GM18517 (cell line): ENCODE measurements at regions not wholly inside any gene's neighbourhood (a gene's known extent, or its start where the extent isn't known, plus 50 kb on each side); places are given as distances from the start of the nearest gene placed in this dataset.
"Not testable (repeated sequence)": the region's sequence is repeated elsewhere in the genome, so short reads cannot be mapped to it uniquely, and the experiment has no call there.

ENCODE experiments used
- ATAC-seq: cut with Tn5 transposase; IDR thresholded peaks from one replicate; pipeline ENCODE4 v1.9.1; 2021; ENCODE audit warnings: mild to moderate bottlenecking, moderate library complexity; ENCODE audit not compliant: unreplicated experiment

- no peak for ATAC-seq
Measured at GRCh38 chrX:140087875-140088274, 122.6 kb upstream of the CXorf66 start.

GRCh38 chrX:140086691-140087090, 121.4 kb upstream of the CXorf66 start:
- ATAC-seq, result no peak

DNA sequence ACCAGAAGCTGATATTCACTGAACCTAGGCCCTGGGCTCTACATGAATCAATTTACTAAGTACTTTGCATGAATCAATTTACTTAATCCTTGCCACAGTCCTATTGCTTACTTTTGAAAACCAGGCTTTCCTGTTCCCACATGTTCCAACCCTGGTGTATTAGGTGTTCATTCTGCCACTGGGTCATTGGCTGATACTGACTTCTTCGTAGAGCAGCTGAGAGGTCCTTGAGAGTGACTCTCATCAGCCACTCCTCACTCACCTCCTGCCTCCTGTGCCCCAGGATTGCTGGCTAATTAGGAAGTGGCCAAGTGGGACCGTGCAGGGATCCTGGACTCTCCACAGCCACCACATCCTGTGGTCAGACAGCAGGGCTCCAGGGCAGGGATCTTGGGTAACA, 109.5 kb upstream of the CXorf66 start:
- ATAC-seq, result not testable (repeated sequence)

DNA sequence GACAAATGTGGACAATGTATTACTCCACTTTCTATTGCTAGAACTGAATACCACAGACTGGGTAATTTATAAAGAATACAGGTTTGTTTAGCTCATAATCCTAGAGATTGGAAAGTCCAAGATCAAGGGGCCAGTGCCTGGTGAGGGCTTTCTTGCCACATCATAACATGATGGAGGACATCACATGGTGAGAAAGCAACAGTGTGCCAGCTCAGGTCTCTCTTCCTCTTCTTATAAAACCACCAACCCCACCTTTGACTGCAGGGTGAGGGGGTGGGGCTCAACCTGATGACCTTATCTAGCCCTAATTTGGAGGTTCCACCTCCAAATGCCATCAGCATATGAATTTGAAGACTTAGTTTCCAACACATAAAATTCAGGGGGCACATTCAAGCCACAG, 105.7 kb upstream of the CXorf66 start:
- ATAC-seq, result no peak

DNA sequence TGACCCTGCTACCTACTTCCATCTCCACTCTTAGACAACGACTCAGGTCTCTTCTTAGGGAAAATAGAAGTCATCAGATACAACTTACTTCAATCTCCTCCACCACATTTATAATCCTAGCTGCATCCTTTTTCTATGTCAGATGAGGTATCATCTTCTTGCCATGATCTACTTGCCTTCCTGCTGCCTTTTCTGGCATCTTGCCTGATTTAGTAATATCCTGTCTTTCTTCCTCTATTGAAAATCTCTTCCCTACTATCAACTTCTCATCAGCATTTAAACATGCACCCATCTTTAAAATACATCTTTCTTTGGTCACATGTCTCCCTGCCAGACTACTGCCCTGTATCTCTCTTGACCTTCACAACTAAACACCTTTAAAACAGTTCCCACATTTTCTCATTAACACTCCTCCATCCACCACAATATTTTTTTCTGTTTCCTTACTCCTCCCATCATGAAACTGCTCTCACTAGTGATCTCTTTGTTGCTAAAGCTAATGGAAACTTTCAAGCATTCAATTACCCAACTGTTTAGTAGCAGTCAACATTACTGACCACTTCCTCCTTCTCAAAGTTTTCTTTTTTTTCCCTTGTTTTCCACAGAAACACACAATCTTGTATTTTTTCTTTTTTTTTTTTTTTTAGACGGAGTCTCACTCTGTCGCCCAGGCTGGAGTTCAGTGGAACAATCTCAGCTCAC, 100.8 kb upstream of the CXorf66 start:
- ATAC-seq, result no peak

- ATAC-seq, result no peak
Measured at GRCh38 chrX:140064993-140065392, 99.7 kb upstream of the CXorf66 start.

- ATAC-seq, result peak; percentile 96
Measured at GRCh38 chrX:140057001-140057411, 91.7 kb upstream of the CXorf66 start.

GRCh38 chrX:140053846-140054245, 88.5 kb upstream of the CXorf66 start:
- no peak for ATAC-seq

DNA sequence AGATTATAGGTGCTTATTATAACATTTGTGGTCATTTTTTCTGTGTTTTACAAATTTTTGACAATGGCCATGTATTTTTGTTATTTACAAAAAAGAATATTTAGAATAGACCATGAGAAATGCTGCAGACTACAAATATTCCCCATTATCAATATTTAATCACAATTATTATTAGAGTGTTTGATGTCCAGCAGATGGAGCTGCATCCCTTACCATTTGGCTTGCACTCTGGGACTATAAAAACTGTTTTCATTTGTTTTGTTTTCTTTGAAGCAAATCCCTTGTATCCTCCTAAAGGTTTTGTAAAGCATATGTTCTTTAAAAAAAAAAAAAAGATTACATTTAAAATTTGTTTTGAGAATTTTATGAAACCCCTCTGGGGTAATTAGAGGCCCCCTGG, 85.6 kb upstream of the CXorf66 start:
- ATAC-seq, result no peak

GRCh38 chrX:140040386-140040785, 75.1 kb upstream of the CXorf66 start:
- no peak for ATAC-seq

DNA sequence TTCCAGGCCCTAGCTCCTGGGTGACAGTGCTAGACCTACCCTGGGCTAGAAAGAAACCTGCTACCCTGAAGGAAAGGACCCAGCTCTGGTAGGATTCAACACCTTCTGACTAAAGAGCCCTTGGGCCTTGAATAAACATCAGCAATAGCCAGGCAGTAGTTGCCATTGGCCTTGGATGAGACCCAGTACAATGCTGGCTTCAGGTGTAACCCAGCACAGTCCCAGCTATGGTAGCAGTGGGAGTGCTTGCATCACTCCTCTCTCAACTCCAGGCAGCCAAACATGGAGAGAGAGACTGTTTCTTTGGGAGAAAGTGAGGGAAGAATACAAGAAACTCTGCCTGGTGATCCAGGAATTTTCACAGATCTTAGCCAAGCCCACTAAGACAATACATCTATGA, 73.5 kb upstream of the CXorf66 start:
- ATAC-seq, result no peak

DNA sequence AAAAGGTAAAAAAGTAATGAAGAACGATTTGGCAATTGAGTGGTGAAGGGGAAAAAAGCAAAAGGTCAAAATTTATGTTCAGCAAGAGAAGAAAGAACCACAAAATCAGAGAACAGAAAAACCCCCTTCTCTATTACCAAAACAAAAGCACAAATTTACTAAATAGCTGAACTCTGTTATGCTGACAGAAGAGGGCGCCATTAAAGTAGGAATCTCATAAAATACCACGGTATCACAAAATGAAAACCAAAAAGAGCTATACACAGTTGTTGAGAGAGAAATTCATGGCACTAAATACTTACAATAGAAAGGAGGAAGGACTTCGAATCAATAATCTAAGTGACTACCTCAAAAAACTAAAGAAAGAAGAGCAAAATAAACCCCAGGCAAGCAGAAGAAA, 69.6 kb upstream of the CXorf66 start:
- no peak for ATAC-seq

DNA sequence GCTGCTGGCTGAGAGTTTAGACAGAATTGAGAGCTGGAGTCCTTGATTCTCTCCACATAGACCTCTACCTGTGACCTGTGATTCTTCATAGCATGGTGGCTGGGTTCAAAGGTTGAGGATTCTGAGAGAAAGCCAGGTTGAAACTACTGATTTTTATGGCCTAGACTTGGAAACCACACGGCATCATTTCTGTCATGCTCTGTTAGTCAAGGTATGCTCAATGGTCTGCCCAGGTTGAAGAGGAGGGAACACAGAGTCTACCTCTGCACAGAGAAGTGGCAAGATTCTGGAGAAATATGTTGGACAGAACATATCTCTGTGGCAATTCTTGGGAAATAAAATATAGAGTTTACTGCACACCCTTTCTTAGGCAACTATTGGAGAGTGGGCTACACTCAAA, 57.2 kb upstream of the CXorf66 start:
- no peak for ATAC-seq

GRCh38 chrX:140019134-140019533, 53.8 kb upstream of the CXorf66 start:
- not testable (repeated sequence) for ATAC-seq
